Activated CD8-positive, alpha-beta memory T cell treated with anti-CD3 and anti-CD28 coated beads, Interleukin-2, amount 50 U/mL, for 1 hour (primary cell): ENCODE measurements at regions not wholly inside any gene's neighbourhood (a gene's known extent, or its start where the extent isn't known, plus 50 kb on each side); places are given as distances from the start of the nearest gene placed in this dataset.
"Not testable (repeated sequence)": the region's sequence is repeated elsewhere in the genome, so short reads cannot be mapped to it uniquely, and the experiment has no call there.

ENCODE experiments used
- DNase-seq: peaks from one replicate; pipeline ENCODE4 v3.0.0-alpha.2; 2020; ENCODE audit errors: extremely low read depth

DNA sequence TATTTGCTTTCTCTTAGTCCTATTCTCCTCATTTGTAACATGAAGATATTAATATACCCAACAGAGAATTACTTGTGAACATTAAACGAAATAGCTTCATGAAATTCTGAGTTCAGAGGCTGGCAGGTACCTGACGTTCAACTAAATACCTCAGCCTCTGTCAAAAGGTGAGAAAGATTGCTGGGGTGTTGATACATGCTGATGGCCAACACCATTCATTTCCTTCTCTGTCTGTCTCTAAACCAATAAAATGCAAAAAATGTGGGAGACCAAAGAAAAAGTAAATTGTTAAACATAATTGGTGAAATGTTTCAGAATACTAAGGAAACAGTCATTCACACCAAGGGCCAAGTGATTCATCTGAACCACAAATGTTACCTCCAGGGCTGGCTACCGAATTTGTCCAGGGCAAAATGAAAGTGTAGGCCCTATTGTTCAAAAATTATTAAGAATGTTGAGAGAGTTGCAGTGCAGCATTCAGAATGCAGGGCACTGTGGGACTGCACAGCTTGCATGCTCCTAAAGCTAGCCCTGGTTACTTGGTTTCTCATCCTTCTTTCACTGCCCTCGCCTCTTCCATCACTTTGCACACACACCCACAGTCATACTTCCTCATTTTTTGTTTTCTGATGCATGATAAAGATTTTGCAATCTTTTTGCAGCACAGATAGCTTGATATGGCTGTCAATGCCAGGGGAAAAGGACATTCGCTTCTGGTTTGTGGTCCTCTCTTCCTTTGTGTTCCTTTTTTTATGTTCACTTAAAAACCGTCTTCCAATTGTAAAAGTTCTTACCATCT is 414.3 kb upstream of the NR5A2 start:
- no peak for DNase-seq

DNA sequence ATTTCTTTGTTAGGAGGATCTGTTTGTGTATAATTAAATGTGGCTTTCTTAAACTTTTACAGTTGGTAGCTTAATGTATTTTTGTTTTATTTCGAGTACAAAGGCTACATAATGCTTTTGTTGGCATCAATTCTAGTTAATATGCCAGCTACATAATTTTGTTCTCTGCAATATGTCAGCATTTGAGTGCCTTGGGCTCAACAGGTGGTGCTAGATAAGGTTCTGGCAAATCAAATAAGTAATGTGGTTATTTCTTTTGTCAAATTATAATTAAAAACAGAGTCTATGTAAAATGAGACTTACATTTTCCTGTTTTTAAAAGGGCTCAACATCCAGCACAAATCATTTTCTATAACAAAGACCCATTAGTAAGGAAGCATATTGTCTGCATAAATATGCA is 410.6 kb upstream of the NR5A2 start:
- no peak for DNase-seq

DNA sequence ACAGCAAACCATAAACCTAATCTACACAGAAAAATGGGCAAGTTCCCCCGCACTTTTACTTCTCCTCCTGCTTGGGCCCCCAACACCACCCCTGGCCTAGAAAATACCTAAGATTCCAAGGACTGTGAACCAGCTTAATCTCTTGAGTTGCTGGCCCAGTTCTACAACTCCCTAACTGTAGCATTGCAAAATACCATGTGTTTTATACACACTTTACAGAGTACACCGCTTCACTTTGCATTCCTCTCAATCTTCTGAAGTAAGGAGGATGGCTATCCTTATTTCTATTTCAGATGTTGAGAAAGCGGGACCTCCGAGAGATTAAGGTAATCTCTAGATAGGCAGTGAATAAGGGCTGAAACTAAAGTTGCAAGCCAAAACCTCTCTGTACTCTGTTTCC is 408.3 kb upstream of the NR5A2 start:
- DNase-seq = no peak

DNA sequence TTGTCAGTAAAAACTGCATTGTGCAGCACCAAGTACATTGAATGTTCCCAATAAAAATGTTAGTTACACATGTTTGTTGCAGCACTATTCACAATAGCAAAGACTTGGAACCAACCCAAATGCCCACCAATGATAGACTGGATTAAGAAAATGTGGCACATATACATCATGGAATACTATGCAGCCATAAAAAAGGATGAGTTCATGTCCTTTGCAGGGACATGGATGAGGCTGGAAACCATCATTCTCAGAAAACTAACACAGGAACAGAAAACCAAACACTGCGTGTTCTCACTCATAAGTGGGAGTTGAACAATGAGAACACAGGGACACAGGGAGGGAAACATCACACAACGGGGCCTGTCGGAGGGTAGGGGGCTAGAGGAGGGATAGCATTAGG is 401.3 kb upstream of the NR5A2 start:
- DNase-seq = not testable (repeated sequence)

DNA sequence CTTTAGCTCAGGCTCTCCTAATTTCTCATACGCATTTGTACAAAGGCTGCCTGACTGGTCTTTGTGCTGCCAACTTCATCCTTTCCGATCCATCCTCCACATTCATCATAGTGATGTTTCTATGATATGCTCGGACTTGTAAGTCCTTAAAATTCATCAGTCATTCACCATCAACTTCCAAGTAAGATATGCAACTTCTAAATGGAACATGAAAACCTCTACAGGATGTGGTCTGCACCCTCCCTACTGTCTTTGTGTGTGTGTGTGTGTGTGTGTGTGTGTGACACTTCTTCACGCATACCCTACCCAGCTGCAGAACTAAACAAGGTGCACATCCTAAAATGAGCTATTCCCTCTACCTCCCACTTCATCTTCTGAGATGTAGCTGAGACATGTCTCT is 397.9 kb upstream of the NR5A2 start:
- DNase-seq = no peak

DNA sequence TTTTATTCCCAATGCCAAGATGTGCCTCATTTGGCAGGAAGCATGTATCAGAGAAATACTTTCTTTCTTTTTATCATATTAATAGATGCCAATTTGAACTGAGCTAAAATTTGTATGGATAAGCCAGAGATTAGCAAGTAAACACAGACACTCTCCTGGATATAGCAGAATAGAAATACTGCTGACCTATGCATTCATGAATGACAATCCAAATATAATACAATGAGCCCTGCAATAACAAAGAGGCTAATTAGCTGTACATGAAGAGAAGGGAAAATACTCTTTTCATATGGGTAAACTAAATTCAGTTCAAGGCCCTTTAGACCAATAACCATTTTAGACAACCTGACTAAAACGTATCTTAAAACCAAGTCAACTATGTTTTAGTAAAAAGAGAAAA is 388.1 kb upstream of the NR5A2 start:
- DNase-seq = no peak

DNA sequence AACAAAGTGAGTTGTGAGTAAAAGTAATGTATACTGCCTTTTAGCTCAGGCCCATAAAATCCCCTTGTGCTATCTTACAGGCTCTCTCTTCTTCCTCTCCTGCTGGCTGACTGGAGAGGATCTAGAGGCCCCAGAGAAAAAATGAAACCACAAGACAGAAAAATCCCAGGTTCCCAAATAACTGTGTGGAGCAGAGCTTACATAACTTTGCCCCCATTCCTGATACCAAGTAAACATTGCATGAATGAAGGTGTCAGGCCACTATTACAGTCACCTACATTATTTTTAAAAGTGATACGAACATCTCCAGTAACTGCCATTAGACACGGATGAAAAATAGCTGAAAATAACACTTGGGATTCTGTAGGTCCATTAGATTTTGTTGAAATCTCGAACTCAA is 386.0 kb upstream of the NR5A2 start:
- no peak for DNase-seq

DNA sequence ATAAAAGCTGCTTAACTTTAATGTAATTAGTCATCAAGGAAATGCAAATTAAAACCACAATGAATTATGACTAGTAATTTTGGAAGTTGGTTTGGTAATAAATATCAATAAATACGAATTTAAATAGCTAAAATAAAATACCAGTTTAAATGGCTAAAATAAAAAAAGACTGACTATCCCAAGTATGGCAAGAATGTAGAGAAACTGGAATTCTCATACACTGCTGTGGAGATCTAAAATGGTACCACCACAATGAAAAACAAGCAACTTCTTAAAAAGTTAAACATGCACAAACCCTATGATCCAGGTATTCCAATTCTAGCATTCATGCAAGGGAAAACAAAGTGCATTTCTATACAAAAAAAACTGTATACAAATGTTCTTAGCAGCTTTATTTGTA is 382.6 kb upstream of the NR5A2 start:
- no peak for DNase-seq

DNA sequence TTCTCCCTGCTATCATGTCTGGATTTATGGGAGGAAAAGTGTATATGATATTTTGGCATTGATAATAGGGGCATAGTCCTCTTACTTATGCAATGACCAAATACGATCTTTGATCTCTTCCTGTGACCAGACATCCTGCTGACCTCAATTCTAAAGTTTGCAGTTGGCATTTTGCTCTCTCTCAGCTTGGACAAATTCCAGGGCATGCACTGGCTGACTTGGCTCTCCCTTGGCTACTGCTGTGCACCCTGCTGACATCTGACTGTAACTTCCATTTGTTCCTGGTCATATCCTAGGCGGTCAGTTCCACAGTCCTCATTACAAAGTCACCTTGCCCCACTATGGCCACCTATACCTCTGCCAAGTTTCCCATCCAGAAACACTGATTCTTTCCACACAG is 380.7 kb upstream of the NR5A2 start:
- DNase-seq = no peak

DNA sequence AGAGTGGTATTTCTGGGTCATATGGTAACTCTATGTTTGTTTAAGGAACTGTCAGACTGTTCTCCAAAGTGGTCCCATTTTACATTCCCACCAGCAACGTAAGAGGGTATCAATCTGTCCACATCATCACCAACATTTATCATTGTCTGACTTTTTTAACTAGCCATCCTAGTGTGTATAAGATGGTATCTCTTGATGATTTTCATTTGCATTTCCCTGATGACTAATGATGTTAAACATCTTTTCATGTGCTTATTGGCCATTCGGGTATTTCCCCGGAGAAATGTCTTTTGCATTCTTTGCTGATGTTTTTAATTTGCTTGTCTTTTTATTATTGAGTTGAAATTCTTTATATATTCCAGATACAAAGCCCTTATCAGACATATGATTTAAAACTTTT is 370.1 kb upstream of the NR5A2 start:
- no peak for DNase-seq

DNA sequence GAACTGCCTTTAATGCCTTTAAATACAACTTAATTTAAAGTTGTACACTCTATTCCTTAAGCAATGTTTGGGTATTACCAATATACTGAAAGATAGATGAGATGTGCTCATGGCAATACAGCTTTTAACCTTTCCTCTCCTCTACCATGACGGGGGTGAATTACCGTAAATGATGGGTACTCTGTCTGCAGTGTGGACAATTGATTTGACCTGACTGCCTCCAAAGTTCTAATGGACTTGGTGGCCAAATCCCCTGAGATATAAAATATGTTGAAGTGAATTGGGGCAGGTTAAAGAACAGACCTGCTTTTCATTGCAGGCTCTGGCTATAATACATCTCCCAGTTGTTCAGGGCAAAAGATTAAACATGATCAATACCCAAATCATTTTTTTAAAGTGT is 367.4 kb upstream of the NR5A2 start:
- DNase-seq = no peak

DNA sequence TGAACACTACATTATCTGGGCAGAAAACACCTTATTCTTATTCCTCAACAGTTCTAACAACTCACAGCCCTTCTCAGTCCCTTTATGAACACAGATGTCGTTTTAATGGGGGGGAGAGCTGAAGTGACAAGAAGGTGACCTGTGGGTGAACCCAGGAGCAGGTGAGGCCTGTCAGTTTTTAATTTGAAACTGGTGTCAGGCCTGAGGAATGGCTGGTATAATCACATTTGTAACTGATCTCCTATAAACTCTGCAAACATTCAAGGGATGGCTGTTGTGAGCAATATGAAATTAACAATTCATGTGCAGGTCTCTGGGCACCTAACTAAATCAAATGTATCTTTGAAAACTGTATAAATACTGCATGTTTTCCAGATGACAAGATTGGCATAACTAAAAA is 362.1 kb upstream of the NR5A2 start:
- no peak for DNase-seq

DNA sequence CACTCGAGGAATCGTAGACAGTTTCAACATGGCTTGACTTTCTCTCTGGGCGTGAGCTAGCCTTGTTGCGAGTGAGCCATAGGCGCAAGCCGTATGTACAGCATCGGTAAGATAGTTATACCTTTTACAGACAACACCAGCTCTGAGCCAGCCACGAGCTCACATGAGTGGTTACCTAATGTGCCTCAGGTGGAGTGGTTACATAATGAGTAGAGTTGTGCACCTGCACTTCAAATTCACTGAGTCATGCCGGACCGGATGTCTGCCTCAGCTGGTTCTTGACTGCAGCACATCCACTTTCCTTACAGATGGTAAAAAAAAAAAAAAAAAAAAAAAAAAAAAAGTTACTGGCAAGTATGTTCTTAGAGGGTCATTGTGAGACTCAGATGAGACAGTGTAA is 360.4 kb upstream of the NR5A2 start:
- DNase-seq = no peak

DNA sequence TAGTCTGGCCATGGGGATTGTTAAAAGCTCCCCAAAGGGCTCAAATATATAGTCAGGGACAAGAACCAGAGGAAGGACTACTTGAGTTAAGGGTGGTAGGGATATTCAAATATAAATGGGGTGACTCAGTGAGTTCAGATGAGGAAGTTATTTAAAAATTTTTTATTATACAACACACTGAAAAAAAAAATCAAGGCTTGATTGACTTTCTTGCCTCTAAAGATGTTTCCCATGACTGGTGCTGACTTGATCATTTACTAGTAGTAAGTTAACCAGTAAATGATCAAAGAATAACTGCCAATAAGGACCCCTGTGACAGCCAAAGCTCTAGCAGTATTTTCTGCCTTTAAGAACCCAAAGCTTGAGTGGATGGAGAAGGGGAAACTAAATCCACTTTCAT is 357.6 kb upstream of the NR5A2 start:
- no peak for DNase-seq

DNA sequence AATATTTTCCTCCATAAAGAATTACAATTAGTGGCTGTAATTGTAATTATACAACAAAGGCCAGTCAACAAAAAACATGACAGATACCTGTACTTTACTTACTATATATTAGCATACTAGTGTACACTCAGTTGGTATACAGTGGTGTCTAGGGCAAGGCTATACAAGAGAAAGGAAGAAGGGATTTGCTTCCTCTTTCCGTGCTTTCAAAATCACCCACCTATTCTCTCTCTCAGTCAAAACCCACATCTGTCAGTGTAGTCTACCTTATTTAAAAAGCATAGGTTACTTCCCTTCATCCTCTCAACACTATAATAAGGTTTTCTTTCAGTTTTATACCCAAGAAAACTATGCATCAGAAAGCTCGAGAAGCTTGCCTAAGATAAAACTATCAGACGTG is 355.8 kb upstream of the NR5A2 start:
- no peak for DNase-seq

DNA sequence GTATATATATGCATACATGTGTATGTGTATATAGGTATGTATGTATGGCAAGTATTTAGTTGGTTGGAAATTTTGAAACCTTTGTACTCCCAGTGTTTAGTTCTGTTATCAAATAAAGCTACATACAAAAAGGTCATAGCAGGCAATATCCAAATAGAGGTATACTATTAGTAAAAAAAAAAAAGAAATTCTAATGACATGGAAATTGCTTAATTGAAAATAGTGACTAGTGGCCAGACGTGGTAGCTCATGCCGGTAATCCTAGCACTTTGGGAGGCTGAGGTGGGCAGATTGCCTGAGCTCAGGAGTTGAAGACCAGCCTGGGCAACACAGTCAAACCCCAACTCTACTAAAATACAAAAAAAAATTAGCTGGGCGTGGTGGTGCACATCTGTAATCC is 351.6 kb upstream of the NR5A2 start:
- no peak for DNase-seq

DNA sequence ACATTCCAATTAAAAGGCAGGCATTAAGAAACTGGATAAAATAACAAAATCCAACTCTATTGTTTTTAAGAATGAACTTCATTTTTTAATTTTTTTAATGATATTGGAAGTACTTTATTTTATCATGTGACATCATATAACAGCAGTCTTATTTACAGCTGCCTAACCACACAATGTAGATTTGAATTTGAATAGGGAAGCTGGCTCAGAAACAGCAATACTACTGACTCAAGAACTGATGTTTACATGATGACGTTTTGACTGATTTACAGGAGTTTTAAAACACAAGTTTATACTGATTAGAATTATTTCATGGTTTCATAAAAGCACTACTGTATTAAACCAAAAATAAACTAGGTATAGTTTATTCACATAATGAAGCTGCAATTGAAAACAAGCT is 348.7 kb upstream of the NR5A2 start:
- DNase-seq = no peak

DNA sequence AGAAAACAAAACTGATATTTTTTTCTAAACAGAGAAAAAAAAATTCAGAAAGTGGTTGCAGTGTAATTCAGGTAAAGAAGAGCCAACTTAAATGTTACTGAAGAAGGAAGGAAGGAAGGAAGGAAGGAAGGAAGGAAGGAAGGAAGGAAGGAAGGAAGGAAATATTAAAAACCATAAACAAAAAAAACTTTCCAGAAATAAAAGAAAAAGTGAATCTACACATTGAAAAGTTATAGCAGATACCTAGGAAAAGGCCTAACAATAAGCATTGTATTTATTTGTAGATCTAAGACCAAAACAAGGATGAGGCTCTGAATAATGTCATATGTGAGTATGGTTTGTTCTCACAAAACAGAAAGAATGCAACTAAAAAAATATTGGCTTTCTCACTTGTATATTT is 345.4 kb upstream of the NR5A2 start:
- no peak for DNase-seq

DNA sequence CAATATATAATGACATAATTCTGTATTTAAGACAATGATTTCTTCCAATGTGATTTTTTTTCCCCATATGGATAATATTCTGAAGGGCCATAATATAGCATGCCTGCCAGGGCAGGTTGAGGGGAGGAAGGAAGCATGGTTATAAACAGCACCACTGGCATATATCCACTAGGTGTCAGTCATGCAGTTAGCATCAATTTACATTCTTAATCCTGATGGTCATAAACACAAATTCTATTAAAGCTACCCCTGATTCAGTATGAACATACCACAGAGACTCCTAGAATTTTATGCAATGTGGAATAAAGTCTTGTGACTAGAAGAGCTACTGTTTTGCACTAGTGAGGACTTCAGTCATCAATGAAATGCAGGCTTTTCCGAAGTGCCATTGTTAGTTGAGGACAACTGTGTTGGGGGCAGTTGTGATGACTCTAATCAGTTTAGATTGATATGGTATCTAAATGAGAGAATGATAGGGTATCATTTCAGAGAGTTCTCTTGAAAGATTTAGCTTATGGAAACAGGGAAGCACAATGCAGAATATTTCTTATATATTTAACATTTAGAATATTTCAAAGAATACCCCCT is 342.7 kb upstream of the NR5A2 start:
- no peak for DNase-seq

DNA sequence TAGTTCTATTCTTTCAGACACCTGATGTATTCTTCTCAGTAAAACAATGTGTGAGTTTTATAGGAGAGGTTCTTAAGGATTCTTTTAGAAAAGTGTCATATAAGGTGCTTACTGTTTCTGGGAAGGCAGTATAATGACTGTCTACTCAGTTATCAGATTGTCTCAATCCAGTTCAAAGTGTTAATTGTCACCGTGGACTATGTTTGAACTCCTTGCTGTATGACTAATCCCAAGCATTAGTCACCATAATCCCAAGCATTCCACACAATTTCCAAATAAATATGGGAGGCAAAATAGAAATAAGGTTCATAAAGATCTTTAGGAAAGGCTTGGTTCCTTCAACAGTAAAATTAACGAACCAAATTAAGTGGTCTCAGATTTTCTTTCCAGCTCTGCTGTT is 342.1 kb upstream of the NR5A2 start:
- no peak for DNase-seq

DNA sequence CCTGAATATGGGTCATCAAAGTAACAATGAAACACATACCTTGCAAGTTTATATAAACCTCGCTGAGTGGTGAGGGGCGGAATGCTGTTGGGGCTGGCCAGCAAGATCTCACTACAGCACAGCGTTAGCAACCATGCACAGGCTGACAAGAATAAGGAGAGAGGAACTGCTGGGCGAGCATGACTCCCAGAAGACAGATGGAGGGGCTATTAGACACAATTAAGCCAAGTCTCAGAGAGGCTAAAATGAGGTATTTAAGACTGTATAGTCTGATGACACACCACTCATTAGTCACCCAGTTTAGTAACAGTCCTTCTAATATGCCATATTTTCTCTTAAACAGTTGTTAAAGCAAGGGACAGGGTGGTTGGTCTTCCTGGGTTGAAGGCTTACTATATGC is 340.2 kb upstream of the NR5A2 start:
- no peak for DNase-seq

DNA sequence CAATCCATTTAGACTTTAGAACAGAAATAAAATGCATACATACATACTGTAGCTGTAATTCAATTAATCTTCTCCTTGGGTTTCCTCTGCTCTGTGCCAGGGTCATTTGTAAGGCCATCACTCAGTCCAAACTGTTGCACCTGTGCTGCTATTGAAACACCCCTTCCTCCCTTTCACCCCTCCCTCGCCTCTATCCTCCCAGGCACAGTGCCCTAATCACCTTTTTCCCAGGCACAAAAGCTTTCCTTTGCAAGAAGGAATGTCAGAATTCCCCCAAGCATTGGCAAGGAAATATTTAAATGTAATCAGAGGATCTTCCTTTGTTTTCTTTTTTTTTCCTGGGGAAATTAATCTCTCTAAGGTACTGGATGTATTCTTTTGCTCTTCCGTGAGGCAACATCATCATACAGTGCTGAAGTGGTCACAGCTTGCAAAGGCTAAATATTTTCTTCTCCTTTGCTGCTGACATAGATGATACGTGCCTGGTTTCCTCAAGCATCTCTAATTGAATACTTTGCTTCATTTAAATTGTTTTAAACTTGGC is 339.3 kb upstream of the NR5A2 start:
- no peak for DNase-seq

DNA sequence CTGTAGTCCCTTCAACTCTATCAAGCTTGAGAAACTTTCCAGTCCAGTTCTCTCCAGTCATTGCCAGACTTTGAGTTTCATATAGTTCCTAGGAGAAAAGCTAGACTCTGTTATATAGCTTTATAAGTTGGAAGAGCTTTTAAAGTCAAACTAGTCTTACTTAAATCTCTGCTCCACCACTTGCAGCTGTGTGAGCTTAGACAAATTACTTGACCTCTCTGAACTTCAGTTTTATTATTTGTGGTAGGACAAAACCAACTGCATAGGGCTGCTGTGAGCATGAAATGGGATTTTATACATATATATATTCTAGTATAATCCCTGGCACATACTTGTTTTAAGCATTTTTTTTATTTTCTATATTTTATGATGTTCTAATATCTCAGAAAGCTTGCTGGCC is 338.7 kb upstream of the NR5A2 start:
- DNase-seq = no peak

DNA sequence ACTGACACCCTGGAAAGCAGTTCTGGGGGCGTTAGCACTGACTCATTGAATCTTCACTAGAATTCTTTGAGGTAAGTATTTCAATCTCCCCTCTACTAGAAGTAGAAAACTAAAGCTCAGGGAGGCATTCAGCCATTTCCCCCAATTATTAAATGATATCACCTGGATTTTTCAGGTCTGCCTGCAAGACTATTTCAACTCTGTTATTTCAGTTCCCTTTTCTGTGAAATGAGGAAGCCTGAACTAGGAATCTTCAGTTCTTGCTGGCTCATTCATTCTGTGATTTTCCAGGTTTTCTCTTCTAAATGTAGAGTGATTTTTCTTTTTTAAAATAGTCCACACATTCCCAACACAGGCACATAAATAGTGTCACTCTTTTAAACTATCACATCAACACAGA is 337.0 kb upstream of the NR5A2 start:
- DNase-seq = no peak
